ENCODE measurements at regions not wholly inside any gene's neighbourhood (a gene's known extent, or its start where the extent isn't known, plus 50 kb on each side); places are given as distances from the start of the nearest gene placed in this dataset.

DNA sequence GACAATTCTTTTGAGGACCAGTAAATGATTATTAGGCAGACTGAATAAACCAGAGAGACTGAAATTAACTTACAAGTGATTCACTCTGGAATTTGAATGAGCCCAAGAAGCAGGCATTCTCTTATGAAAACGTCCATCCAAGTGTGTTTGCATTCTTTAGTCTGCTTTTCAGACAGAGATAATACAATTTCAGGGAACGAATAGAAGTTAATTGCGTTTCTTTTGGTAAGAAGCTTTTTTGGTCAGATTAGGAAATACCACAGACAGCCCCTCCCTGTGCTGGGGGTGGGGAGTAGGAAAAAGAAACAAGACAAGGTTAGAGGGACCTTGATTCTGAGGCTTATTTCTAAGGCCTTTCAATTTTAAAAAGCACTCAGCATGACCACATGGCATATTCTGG is 874.4 kb downstream of the SUCLG1 start:
- H3K9me3 ChIP-seq (ENCODE audit: control insufficient read depth in 1 of 2, insufficient read depth in 1 of 2, low read length in 2 of 2): no peaks in the 10 kb centered on the region
- Mint-ChIP-seq H3K4me1 (ENCODE audit: low read depth) (no peaks in the 10 kb centered on the region), H3K27ac (no peak overlapping the region), H3K27me3 (no peaks in the 10 kb centered on the region), H3K36me3 (ENCODE audit: low read depth) (no peaks in the 10 kb centered on the region), H3K4me3 (no peak overlapping the region), H3K9me3 (no peaks in the 10 kb centered on the region)
- ChIA-PET POLR2A (no interaction called here), CTCF (no interaction called here)
- H3K27ac ChIP-seq (ENCODE audit: low read depth in 1 of 2, low read length in 2 of 2): no peak overlapping the region
- no peak for TF ChIP-seq CTCF (IDR thresholded peaks at IDR 0.05)
- DNase-seq (no peak), ATAC-seq (ENCODE audit: poor library complexity) (no peak)
- no peaks in the 10 kb centered on the region for H3K4me1 ChIP-seq (ENCODE audit: insufficient read depth, low read length)
- H3K4me3 ChIP-seq (ENCODE audit: low read length): no peak overlapping the region
- intact Hi-C loops (cut with DNase I, micrococcal nuclease): no loop called here
- H3K27me3 ChIP-seq (ENCODE audit: control insufficient read depth in 1 of 2, insufficient read depth in 2 of 2, low read length in 2 of 2): no peaks in the 10 kb centered on the region
- H3K36me3 ChIP-seq (ENCODE audit: insufficient read depth, low read length): no peaks in the 10 kb centered on the region

DNA sequence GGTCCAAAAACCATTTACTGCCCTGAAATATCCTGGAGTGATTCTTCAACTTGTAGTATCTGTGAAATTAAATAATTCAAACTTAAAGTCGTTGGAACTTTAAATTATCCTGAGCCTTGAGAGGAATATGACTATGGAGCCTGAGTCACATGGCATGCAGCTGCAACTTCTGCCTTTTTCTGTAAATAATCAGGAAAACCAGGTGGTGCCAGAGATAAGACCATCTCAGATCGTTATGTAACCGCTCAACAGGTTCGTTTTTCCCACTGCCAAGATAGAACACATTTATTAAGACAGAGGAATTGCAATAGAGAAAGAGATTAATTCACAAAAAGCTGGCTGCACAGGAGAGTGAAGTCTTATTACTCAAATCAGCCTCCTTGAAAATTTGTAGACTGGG is 876.5 kb downstream of the SUCLG1 start:
- ChIA-PET POLR2A (no interaction called here), CTCF (no interaction called here)
- no peaks in the 10 kb centered on the region for H3K9me3 Mint-ChIP-seq
- H3K4me3 Mint-ChIP-seq: no peak overlapping the region
- no peaks in the 10 kb centered on the region for H3K36me3 Mint-ChIP-seq (ENCODE audit: low read depth)
- H3K27ac ChIP-seq (ENCODE audit: low read depth in 1 of 2, low read length in 2 of 2): no peak overlapping the region
- no peaks in the 10 kb centered on the region for H3K9me3 ChIP-seq (ENCODE audit: control insufficient read depth in 1 of 2, insufficient read depth in 1 of 2, low read length in 2 of 2)
- no peak for ATAC-seq (ENCODE audit: poor library complexity)
- H3K4me1 Mint-ChIP-seq (ENCODE audit: low read depth): no peaks in the 10 kb centered on the region
- DNase-seq: no peak
- no peak overlapping the region for H3K4me3 ChIP-seq (ENCODE audit: low read length)
- no peak for TF ChIP-seq CTCF (IDR thresholded peaks at IDR 0.05)
- intact Hi-C loops (cut with DNase I, micrococcal nuclease): no loop called here
- no peaks in the 10 kb centered on the region for H3K4me1 ChIP-seq (ENCODE audit: insufficient read depth, low read length)
- no peaks in the 10 kb centered on the region for H3K27me3 Mint-ChIP-seq
- no peak overlapping the region for H3K27ac Mint-ChIP-seq
- H3K27me3 ChIP-seq (ENCODE audit: control insufficient read depth in 1 of 2, insufficient read depth in 2 of 2, low read length in 2 of 2): no peaks in the 10 kb centered on the region
- no peaks in the 10 kb centered on the region for H3K36me3 ChIP-seq (ENCODE audit: insufficient read depth, low read length)

DNA sequence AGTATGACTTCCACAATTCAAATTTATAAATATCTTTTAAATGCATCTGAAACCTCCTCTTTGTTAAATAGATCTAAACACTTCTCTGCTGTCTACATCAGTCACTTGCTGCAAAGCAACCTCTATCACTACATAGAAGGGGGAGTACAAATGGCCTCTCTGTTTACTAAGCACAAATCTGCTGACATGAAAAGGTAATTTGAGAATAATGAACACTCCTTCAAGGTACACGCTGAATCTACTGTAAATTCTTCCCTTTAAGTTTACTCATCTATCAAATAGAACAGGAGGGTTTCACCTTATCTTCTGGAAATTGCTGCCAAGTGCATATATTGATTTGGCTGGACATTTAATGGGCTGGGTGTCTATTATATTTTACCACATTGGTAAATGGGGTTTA is 879.6 kb downstream of the SUCLG1 start:
- no peak overlapping the region for H3K27ac Mint-ChIP-seq
- no peaks in the 10 kb centered on the region for H3K4me1 Mint-ChIP-seq (ENCODE audit: low read depth)
- Histone ChIP-seq H3K27me3 (ENCODE audit: control insufficient read depth in 1 of 2, insufficient read depth in 2 of 2, low read length in 2 of 2) (no peaks in the 10 kb centered on the region), H3K4me1 (ENCODE audit: insufficient read depth, low read length) (no peaks in the 10 kb centered on the region), H3K4me3 (ENCODE audit: low read length) (no peak overlapping the region), H3K27ac (ENCODE audit: low read depth in 1 of 2, low read length in 2 of 2) (no peak overlapping the region), H3K9me3 (ENCODE audit: control insufficient read depth in 1 of 2, insufficient read depth in 1 of 2, low read length in 2 of 2) (no peaks in the 10 kb centered on the region), H3K36me3 (ENCODE audit: insufficient read depth, low read length) (no peaks in the 10 kb centered on the region)
- TF ChIP-seq CTCF (IDR thresholded peaks at IDR 0.05): no peak
- H3K36me3 Mint-ChIP-seq (ENCODE audit: low read depth): no peaks in the 10 kb centered on the region
- no peaks in the 10 kb centered on the region for H3K27me3 Mint-ChIP-seq
- no peak overlapping the region for H3K4me3 Mint-ChIP-seq
- no peaks in the 10 kb centered on the region for H3K9me3 Mint-ChIP-seq
- intact Hi-C loops (cut with DNase I, micrococcal nuclease): no loop called here
- ATAC-seq (ENCODE audit: poor library complexity): no peak
- ChIA-PET CTCF (no interaction called here), POLR2A (no interaction called here)
- no peak for DNase-seq
